Esophagus muscularis mucosa (tissue), 4 donors: ENCODE measurements at regions not wholly inside any gene's neighbourhood (a gene's known extent, or its start where the extent isn't known, plus 50 kb on each side); places are given as distances from the start of the nearest gene placed in this dataset.

Experiments used
- DNase-seq: peaks from one replicate; pipeline ENCODE4 v3.0.0-alpha.2; 2017; ENCODE audit errors: extremely low spot score
- H3K27ac ChIP-seq, 4 donors: fragments of 200-600 bp; sonication (generic); replicated peaks in 1 of 4; 1 replicate in 3 of 4; 2 replicates in 1 of 4; pipeline ENCODE4 v1.5.1; 2016 to 2019; ENCODE audit warnings: mild to moderate bottlenecking in 1 of 4
- H3K27me3 ChIP-seq, 4 donors: fragments of 200-600 bp; sonication (generic); one replicate each; pipeline versions ENCODE4 v1.5.1 to v1.6.0; 2016 to 2019
- H3K36me3 ChIP-seq, 4 donors: fragments of 200-600 bp; sonication (generic); one replicate each; pipeline ENCODE4 v1.5.1; 2016 to 2019
- H3K4me1 ChIP-seq, 4 donors: fragments of 200-600 bp; sonication (generic); one replicate each; pipeline ENCODE4 v1.5.1; 2016 to 2019
- H3K4me3 ChIP-seq, 4 donors: fragments of 200-600 bp; sonication (generic); 1 replicate in 2 of 4; 2 replicates in 2 of 4; pipeline ENCODE4 v1.5.1; 2016 to 2019; ENCODE audit warnings: mild to moderate bottlenecking in 4 of 4, moderate library complexity in 1 of 4
- H3K9me3 ChIP-seq, 4 donors: fragments of 200-600 bp; sonication (generic); 1 replicate in 3 of 4; 2 replicates in 1 of 4; pipeline ENCODE4 v1.5.1; 2016 to 2019
- CTCF ChIP-seq, 3 experiments: fragments of 200-600 bp in 2 of 3; fragments of 450-650 bp in 1 of 3; sonication (generic) in 2 of 3; IDR thresholded peaks; one replicate each; pipeline ENCODE4 v1.5.1; 2017 to 2019; ENCODE audit warnings: antibody characterized with exemption in 3 of 3, mild to moderate bottlenecking in 2 of 3, moderate library complexity in 1 of 3
- EP300 ChIP-seq: sonication (generic); formaldehyde crosslinking; IDR thresholded peaks from one replicate; pipeline ENCODE4 v1.6.1; 2017; ENCODE audit warnings: antibody characterized with exemption
- POLR2A ChIP-seq: fragments of 450-650 bp; IDR thresholded peaks from one replicate; pipeline ENCODE4 v1.6.1; 2017; ENCODE audit warnings: antibody characterized with exemption, moderate library complexity, mild to moderate bottlenecking, low read depth
- POLR2AphosphoS5 ChIP-seq, 2 donors: sonication (generic); formaldehyde crosslinking; IDR thresholded peaks; one replicate each; pipeline ENCODE4 v1.6.1; 2017; ENCODE audit warnings: antibody characterized with exemption in 2 of 2
- WGBS: methylation state at CpG from one replicate; pipeline ENCODE4 v1.1.5; 2018; 5-methylcytosine and 5-hydroxymethylcytosine counted together
- intact Hi-C: fragments of 100-400 bp; cut with DNase I; formaldehyde crosslinking; loops from one replicate; pipeline ENCODE4 v1.15.1; 2023

GRCh38 chr14:22509036-22509709, 79.9 kb downstream of the DAD1 start:
- no peak for TF ChIP-seq POLR2A
- TF ChIP-seq CTCF (IDR thresholded peaks at IDR 0.05): no peak
- no peak for TF ChIP-seq POLR2AphosphoS5 (IDR thresholded peaks at IDR 0.05)
- TF ChIP-seq EP300: no peak
- 82% methylated on average over 7 of the region's 7 CpGs for WGBS
- DNase-seq: no peak
- peaks cover 22 to 31% (median 30%) of the 10 kb centered on the region in 4 donors for H3K4me1 ChIP-seq
- no peak overlapping the region for H3K4me3 ChIP-seq
- no peaks in the 10 kb centered on the region for H3K27me3 ChIP-seq
- no peaks in the 10 kb centered on the region for H3K9me3 ChIP-seq
- intact Hi-C loops: no loop called here
- H3K27ac ChIP-seq: no peak overlapping the region
- no peaks in the 10 kb centered on the region for H3K36me3 ChIP-seq

GRCh38 chr14:22508662-22509035, 80.4 kb downstream of the DAD1 start:
- H3K4me3 ChIP-seq: no peak overlapping the region
- H3K36me3 ChIP-seq: no peaks in the 10 kb centered on the region
- TF ChIP-seq EP300 (no peak), CTCF (IDR thresholded peaks at IDR 0.05) (no peak), POLR2A (no peak), POLR2AphosphoS5 (IDR thresholded peaks at IDR 0.05) (no peak)
- H3K27ac ChIP-seq: no peak overlapping the region
- no peak for DNase-seq
- intact Hi-C loops: no loop called here
- peaks cover 17 to 26% (median 25%) of the 10 kb centered on the region in 4 donors for H3K4me1 ChIP-seq
- no peaks in the 10 kb centered on the region for H3K9me3 ChIP-seq
- 92% methylated on average over 4 of the region's 4 CpGs for WGBS
- H3K27me3 ChIP-seq: no peaks in the 10 kb centered on the region

GRCh38 chr14:22508150-22508457, 80.9 kb downstream of the DAD1 start:
- WGBS: 95% methylated on average over 2 of the region's 2 CpGs
- Histone ChIP-seq H3K27ac (no peak overlapping the region), H3K36me3 (no peaks in the 10 kb centered on the region), H3K4me1 (peaks cover 12 to 20% (median 20%) of the 10 kb centered on the region in 4 donors), H3K27me3 (no peaks in the 10 kb centered on the region), H3K9me3 (no peaks in the 10 kb centered on the region), H3K4me3 (no peak overlapping the region)
- no peak for TF ChIP-seq EP300
- TF ChIP-seq POLR2A: no peak
- no peak for TF ChIP-seq CTCF (IDR thresholded peaks at IDR 0.05)
- TF ChIP-seq POLR2AphosphoS5 (IDR thresholded peaks at IDR 0.05): no peak
- DNase-seq: no peak
- intact Hi-C loops: no loop called here

- intact Hi-C loops: no loop called here
- no peaks in the 10 kb centered on the region for H3K9me3 ChIP-seq
- 56% methylated on average over 2 of the region's 2 CpGs for WGBS
- no peak for TF ChIP-seq POLR2AphosphoS5 (IDR thresholded peaks at IDR 0.05)
- no peak for TF ChIP-seq POLR2A
- no peak for TF ChIP-seq EP300
- TF ChIP-seq CTCF (IDR thresholded peaks at IDR 0.05): no peak
- H3K36me3 ChIP-seq: no peaks in the 10 kb centered on the region
- H3K4me1 ChIP-seq: peaks cover 0 to 9% (median 8%) of the 10 kb centered on the region in 4 donors
- no peak overlapping the region for H3K4me3 ChIP-seq
- no peak for DNase-seq
- H3K27ac ChIP-seq: no peak overlapping the region
- H3K27me3 ChIP-seq: no peaks in the 10 kb centered on the region
Observed at GRCh38 chr14:22506778-22507351, 82.2 kb downstream of the DAD1 start.

- intact Hi-C loops: no loop called here
- no peak for TF ChIP-seq EP300
- no peak for TF ChIP-seq POLR2AphosphoS5 (IDR thresholded peaks at IDR 0.05)
- no peak for TF ChIP-seq POLR2A
- TF ChIP-seq CTCF (IDR thresholded peaks at IDR 0.05): no peak
- 85% methylated on average over 6 of the region's 6 CpGs for WGBS
- Histone ChIP-seq H3K27ac (no peak overlapping the region), H3K4me1 (peaks cover 0 to 7% (median 5%) of the 10 kb centered on the region in 4 donors), H3K9me3 (no peaks in the 10 kb centered on the region), H3K27me3 (no peaks in the 10 kb centered on the region), H3K4me3 (no peak overlapping the region), H3K36me3 (no peaks in the 10 kb centered on the region)
- no peak for DNase-seq
Observed at GRCh38 chr14:22506378-22506710, 82.7 kb downstream of the DAD1 start.
